CD4-positive, alpha-beta T cell treated with Interleukin-17A for 4 hours (primary cell): ENCODE measurements at regions not wholly inside any gene's neighbourhood (a gene's known extent, or its start where the extent isn't known, plus 50 kb on each side); places are given as distances from the start of the nearest gene placed in this dataset.
"Not testable (repeated sequence)": the region's sequence is repeated elsewhere in the genome, so short reads cannot be mapped to it uniquely, and the experiment has no call there.

Source experiments
- DNase-seq: peaks from one replicate; pipeline ENCODE4 v3.0.0-alpha.2; 2020; ENCODE audit warnings: mixed read lengths

GRCh38 chr1:238429703-238430102 lies 539.0 kb upstream of the ZP4 start:
- DNase-seq = not testable (repeated sequence)

GRCh38 chr1:238419209-238419608 lies 528.5 kb upstream of the ZP4 start:
- DNase-seq = no peak

GRCh38 chr1:238409932-238410331 lies 519.2 kb upstream of the ZP4 start:
- DNase-seq = no peak

- DNase-seq = no peak
These were observed 518.6 kb upstream of the ZP4 start for GRCh38 chr1:238409191-238409850.

- no peak for DNase-seq
These were observed 518.0 kb upstream of the ZP4 start for GRCh38 chr1:238408737-238409136.

DNA sequence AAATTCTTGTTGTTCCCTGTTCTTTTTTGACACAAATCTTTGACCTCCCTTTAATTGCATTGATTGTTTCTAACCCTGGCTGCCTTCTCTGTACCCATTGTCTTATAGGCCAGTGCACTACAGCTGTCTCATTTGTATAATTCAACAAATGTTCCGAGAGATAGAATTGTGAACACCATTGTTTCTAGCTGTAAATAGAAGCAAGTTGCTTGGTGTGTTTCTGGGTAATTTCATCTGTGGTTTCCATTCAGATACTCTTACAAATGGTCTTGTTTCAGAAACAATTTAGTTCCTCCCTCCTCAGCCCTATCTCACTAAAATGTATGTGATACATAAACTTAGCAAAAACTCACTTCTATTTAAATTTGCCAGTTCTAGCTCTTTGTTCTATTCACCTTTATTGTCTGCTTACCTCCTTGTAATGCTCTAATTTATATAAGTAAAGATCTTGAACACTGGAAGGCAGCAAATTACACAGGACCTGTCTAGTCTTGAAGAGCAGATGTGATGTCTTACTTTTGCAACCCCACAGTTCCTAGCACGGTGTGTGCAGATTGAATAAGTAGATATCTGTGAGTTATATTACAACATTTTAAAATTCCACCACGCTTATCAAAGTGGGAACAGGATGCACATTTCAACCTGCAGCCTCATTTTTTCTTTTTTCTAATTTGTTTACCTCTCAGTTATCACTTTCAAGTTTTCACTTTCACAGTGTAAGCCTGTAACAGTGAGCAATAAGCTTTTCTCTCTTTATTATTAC lies 515.6 kb upstream of the ZP4 start:
- DNase-seq = no peak

DNA sequence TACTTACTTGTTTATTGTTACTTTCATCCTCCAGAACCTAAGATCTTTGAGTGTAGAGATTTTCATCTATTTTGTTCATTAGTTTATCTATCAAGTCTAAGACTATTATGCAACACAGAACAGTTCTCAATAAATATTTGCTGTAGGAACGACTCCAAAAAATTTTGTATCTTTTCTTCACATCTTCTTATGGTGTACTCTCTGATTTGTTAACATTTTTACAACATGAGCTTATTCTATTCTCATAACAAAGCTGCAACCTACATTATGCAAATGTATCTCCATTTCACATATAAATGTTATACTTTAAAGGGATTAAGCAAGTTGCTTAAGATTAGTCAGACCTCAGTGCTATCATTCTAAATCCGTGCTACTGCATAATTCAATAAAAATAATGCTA lies 514.2 kb upstream of the ZP4 start:
- no peak for DNase-seq

DNA sequence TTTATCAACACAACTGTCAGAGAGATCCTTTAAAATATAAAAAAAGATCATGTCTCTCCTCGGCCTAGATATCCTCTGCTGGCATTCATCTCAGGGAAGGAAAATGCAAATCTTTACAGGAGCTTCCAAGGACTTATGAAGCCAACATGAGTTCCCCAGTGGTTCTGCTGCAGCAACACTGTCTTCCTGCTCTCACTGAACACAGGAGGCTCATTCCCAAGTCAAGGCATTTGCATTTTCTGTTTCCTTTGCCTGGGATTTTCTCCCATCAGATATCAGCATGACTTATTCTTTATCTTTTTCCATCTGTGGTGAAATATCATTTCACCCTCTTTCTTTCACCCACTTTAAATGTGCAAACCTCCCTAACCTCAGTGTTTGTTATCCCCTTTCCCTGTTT lies 513.8 kb upstream of the ZP4 start:
- DNase-seq = no peak

DNA sequence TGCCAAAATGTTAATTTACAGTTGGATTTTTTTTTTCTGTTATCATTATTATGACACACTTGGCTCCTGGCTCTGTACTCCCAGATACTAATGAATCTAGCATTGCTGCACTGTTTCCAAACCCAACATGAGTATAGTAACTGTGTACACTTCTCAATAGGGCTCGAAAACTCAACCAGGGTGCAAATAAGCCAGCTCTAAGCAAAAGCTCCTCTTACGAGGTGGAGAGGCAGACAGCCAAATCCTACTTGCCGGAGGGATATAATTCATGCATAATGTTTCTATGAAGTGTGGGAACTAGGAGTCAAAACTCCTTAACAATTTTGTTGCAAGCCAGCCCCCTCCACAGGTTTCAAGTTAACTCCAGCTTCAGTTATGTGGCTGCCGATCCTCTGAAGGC lies 510.4 kb upstream of the ZP4 start:
- DNase-seq = no peak

- DNase-seq = no peak
These were observed 508.8 kb upstream of the ZP4 start for GRCh38 chr1:238399558-238399957.

DNA sequence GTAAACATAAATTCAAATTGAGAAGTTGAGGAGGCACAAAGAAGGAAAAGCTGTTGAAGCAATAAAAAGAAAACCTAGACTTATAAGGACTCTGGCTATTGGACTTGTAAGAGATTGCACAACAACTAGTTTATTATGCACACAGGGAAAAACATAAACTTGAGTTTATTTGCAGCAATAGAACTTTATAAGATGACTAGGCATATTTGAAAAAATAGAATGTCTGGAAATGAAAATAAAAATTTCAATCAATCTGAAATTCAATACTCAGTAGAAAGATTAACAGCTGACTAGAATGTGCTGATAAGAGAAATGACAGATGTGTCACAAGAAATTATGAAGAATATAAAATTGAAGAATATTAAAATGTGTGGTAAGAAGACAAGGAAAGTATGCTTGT lies 505.4 kb upstream of the ZP4 start:
- DNase-seq = no peak

DNA sequence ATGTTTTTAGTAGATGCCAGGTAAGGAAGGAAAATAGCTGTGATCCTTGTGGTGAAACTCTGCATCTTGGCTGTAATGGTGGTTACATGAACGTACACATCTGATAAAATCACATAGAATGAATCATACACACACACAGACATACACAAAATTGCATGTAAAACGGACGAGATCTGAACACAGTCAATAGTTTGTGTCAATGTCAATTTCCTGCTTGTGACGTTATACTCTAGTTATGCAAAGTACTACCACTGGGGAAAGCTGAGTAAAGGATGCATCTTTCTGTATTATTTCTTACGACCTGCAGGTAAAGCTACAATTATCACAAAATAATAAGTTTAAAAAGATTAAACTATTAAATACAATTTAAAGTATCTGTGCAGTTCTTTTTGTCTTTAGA lies 493.7 kb upstream of the ZP4 start:
- DNase-seq = no peak

DNA sequence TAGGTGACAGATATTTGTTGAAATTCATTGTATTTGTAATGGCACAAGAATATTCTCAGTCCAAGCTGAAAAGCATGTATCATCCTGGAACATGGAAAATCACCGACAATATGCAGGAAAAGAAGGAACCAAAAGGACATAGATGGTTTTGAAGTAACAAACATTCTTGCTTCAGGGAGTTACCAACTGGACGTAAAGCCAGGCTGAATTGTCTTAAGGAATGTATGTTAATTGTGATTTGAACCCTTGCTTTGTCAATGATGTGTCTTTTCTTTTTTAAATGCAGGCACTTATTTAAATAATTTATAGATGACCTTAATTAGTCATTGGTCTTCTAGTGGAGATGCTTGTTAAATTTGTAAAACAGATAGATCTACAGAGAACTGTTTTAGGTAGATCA lies 489.4 kb upstream of the ZP4 start:
- DNase-seq = no peak

GRCh38 chr1:238379446-238379845 lies 488.7 kb upstream of the ZP4 start:
- DNase-seq = not testable (repeated sequence)

GRCh38 chr1:238377280-238377919 lies 486.7 kb upstream of the ZP4 start:
- DNase-seq = no peak

- DNase-seq = no peak
These were observed 479.9 kb upstream of the ZP4 start for GRCh38 chr1:238370599-238370998.

GRCh38 chr1:238364214-238364892 lies 473.6 kb upstream of the ZP4 start:
- DNase-seq = no peak

- DNase-seq = no peak
These were observed 469.8 kb upstream of the ZP4 start for GRCh38 chr1:238360474-238360873.

DNA sequence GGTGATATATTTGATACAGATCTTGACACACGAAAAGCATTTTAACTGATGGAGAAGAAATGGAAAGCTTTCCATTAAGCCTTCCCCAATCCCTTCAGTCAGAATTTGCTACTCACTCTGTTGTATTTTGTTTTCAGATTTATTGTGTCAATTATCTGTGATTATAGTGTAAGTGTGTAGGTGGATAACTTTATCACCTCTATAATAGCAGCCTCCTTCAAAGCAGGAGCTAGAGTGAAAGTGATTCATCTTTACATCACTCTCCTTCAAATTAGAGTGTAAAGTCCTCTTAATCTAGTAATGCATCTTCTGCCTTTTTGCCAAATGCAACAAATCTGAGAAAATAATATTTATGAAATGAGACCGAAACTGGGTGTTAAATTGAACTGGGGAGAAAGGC lies 459.7 kb upstream of the ZP4 start:
- no peak for DNase-seq

- DNase-seq = no peak
These were observed 455.6 kb upstream of the ZP4 start for GRCh38 chr1:238346340-238346739.

- DNase-seq = no peak
These were observed 455.1 kb upstream of the ZP4 start for GRCh38 chr1:238345837-238346236.

DNA sequence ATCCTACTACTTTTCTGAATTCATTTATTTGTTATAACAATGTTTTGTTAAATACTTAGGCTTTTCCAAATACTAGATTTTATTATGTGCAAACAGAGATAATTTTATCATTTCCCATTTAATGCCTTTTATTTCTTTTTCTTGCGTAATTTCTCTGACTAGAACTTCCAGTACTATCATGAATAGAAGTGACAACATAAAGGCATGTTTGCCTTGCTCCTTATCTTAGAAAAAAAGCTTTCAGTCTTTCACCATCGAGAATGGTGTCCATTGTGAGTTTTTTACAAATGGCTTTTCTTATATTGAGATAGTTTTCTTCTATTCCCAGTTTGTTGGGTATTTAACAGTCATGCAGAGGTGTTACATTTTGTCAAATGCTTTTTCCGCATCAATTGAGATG lies 453.1 kb upstream of the ZP4 start:
- DNase-seq = no peak

DNA sequence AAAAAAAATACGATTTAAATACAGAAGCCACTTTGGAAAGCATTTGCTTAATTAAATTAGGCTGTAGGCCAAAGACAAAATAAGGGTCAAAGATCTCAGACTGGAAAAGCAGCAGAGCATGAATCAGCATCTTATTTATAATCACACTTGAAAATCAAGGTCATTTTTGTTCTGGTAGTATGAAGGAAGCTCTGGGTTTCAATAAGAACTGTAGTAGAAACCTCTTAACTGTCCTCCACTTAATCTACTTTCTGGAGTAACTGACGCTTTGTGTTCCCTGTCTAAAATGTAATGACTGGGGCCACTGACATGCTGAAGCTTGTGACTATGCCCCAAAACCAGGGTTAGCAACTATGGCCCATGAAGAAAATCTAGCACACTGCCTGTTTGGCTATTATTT lies 450.7 kb upstream of the ZP4 start:
- DNase-seq = no peak

GRCh38 chr1:238340989-238341388 lies 450.3 kb upstream of the ZP4 start:
- DNase-seq = no peak
